Type B pancreatic cell (in vitro differentiated cells): ENCODE measurements at regions not wholly inside any gene's neighbourhood (a gene's known extent, or its start where the extent isn't known, plus 50 kb on each side); places are given as distances from the start of the nearest gene placed in this dataset.

Source experiments
- DNase-seq: peaks from one replicate; pipeline ENCODE4 v3.0.0; 2021; ENCODE audit warnings: mixed read lengths; ENCODE audit not compliant: unreplicated experiment; ENCODE audit errors: extremely low spot score
- H3K27ac Mint-ChIP-seq: 2 replicates; pipeline ENCODE4 v1.8.0; 2021; ENCODE audit warnings: mild to moderate bottlenecking, mixed read lengths
- H3K27me3 Mint-ChIP-seq: 2 replicates; pipeline ENCODE4 v1.8.0; 2021; ENCODE audit warnings: mixed read lengths
- H3K36me3 Mint-ChIP-seq: 2 replicates; pipeline ENCODE4 v1.8.0; 2021; ENCODE audit warnings: mixed read lengths
- H3K4me1 Mint-ChIP-seq: one replicate; pipeline ENCODE4 v1.8.0; 2021; ENCODE audit warnings: mixed read lengths; ENCODE audit not compliant: unreplicated experiment
- H3K4me3 Mint-ChIP-seq: 2 replicates; pipeline ENCODE4 v1.8.0; 2021; ENCODE audit warnings: mild to moderate bottlenecking, mixed read lengths
- H3K9me3 Mint-ChIP-seq: 2 replicates; pipeline ENCODE4 v1.8.0; 2021; ENCODE audit warnings: mixed read lengths
- TF ChIP-seq, protein P1 (sequence below): fragments of 200-600 bp; sonication (generic); conservative IDR thresholded peaks from 2 replicates; pipeline ENCODE4 v1.5.0; 2021; ENCODE audit warnings: antibody characterized with exemption, mild to moderate bottlenecking

DNA sequence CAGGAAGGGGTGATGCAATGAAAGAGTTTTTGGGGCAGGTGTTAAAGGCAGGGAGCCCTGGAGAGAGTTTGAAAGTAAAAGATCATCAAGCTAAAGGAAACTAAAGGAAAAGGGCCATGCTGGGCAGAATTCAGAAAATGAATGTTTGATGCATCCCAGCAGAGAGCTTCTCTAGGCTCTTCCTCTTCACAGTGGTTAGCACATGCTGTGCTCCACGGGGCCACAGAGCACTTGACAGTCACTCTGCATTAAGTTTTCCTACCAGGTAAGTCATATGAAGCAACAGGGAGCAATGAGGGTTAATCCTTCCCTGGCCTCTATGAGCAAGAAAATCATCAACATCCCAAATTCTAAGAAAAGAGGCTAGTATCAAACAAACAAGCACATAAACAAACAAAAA, 895.2 kb downstream of the TRIB2 start:
- H3K36me3 Mint-ChIP-seq, result no peaks in the 10 kb centered on the region
- H3K4me3 Mint-ChIP-seq, result no peak overlapping the region
- H3K9me3 Mint-ChIP-seq, result peaks cover 6% of the 10 kb centered on the region
- TF ChIP-seq, protein P1, sequence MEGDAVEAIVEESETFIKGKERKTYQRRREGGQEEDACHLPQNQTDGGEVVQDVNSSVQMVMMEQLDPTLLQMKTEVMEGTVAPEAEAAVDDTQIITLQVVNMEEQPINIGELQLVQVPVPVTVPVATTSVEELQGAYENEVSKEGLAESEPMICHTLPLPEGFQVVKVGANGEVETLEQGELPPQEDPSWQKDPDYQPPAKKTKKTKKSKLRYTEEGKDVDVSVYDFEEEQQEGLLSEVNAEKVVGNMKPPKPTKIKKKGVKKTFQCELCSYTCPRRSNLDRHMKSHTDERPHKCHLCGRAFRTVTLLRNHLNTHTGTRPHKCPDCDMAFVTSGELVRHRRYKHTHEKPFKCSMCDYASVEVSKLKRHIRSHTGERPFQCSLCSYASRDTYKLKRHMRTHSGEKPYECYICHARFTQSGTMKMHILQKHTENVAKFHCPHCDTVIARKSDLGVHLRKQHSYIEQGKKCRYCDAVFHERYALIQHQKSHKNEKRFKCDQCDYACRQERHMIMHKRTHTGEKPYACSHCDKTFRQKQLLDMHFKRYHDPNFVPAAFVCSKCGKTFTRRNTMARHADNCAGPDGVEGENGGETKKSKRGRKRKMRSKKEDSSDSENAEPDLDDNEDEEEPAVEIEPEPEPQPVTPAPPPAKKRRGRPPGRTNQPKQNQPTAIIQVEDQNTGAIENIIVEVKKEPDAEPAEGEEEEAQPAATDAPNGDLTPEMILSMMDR, result no peak
- no peaks in the 10 kb centered on the region for H3K4me1 Mint-ChIP-seq
- H3K27me3 Mint-ChIP-seq, result no peaks in the 10 kb centered on the region
- DNase-seq, result no peak
- no peak overlapping the region for H3K27ac Mint-ChIP-seq

DNA sequence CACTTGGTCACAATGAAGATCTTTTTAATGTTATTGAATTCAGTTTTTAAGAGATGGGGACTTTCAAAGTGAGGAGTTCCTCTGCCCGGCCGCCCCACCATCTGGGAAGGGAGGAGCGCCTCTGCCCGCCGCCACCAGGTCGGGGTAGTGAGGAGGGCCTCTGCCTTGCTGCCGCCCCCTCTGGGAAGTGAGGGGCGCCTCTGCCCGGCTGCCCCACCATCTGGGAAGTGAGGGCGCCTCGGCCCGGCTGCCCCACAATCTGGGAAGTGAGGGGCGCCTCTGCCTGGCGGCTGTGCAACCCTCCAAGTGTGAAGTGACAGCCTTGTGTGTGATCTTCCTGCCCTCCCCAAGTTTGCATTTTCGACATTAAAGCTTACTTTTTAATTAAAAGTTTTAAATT, 899.3 kb downstream of the TRIB2 start:
- H3K36me3 Mint-ChIP-seq, result no peaks in the 10 kb centered on the region
- no peak for DNase-seq
- peaks cover 6% of the 10 kb centered on the region for H3K9me3 Mint-ChIP-seq
- H3K27ac Mint-ChIP-seq, result no peak overlapping the region
- no peaks in the 10 kb centered on the region for H3K27me3 Mint-ChIP-seq
- TF ChIP-seq, protein P1, result no peak
- no peaks in the 10 kb centered on the region for H3K4me1 Mint-ChIP-seq
- no peak overlapping the region for H3K4me3 Mint-ChIP-seq

DNA sequence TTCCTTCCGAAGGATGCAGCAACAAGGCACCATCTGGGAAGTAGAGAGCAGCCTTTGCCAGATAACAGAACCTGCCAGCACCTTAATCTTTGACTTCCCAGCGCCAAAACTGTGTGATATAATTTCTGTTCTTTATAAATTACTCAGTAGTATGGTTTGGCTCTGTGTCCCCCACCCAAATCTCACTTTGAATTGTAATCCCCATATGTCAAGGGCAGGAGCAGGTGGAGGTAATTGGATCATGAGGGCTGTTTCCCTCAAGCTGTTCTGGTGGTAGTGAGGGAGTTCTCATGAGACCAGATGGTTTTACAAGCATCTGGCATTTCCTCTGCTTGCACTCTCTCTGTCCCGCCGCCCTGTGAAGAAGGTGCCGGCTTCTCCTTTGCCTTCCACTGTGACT, 899.9 kb downstream of the TRIB2 start:
- Mint-ChIP-seq H3K36me3 (no peaks in the 10 kb centered on the region), H3K4me1 (no peaks in the 10 kb centered on the region), H3K4me3 (no peak overlapping the region), H3K9me3 (peaks cover 6% of the 10 kb centered on the region), H3K27me3 (no peaks in the 10 kb centered on the region), H3K27ac (no peak overlapping the region)
- TF ChIP-seq, protein P1, result no peak
- no peak for DNase-seq

GRCh38 chr2:13628122-13628521, 911.4 kb downstream of the TRIB2 start:
- Mint-ChIP-seq H3K27ac (no peak overlapping the region), H3K27me3 (no peaks in the 10 kb centered on the region), H3K4me1 (no peaks in the 10 kb centered on the region), H3K36me3 (no peaks in the 10 kb centered on the region), H3K9me3 (no peaks in the 10 kb centered on the region), H3K4me3 (no peak overlapping the region)
- TF ChIP-seq, protein P1, result no peak
- DNase-seq, result no peak

DNA sequence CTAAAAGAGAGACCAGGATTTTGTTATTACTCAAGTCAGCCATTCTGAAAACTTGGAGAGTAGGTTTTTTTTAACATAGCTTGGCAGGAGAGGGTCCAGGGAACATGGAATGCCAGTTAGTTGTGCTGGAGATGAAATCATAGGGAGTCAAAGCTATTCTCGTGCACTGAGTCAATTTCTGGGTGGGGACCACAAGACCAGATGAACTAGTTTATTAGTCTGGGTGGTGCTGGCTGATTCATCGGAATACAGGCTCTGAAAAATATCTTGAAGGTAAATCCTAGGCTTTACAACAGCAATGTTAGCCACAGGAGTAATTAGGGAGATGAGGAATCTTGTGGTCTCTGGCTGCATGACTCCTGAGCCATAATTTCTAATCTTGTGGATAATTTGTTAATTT, 921.4 kb downstream of the TRIB2 start:
- DNase-seq, result no peak
- TF ChIP-seq, protein P1, result no peak
- Mint-ChIP-seq H3K9me3 (peaks cover 4% of the 10 kb centered on the region), H3K36me3 (no peaks in the 10 kb centered on the region), H3K27me3 (no peaks in the 10 kb centered on the region), H3K27ac (no peak overlapping the region), H3K4me3 (no peak overlapping the region), H3K4me1 (no peaks in the 10 kb centered on the region)

- H3K9me3 Mint-ChIP-seq, result peaks cover 8% of the 10 kb centered on the region
- TF ChIP-seq, protein P1, result no peak
- H3K27me3 Mint-ChIP-seq, result no peaks in the 10 kb centered on the region
- H3K4me1 Mint-ChIP-seq, result no peaks in the 10 kb centered on the region
- DNase-seq, result no peak
- H3K27ac Mint-ChIP-seq, result no peak overlapping the region
- no peak overlapping the region for H3K4me3 Mint-ChIP-seq
- no peaks in the 10 kb centered on the region for H3K36me3 Mint-ChIP-seq
Observed at GRCh38 chr2:13649918-13650317, 933.2 kb downstream of the TRIB2 start.
